ENCODE measurements at regions not wholly inside any gene's neighbourhood (a gene's known extent, or its start where the extent isn't known, plus 50 kb on each side); places are given as distances from the start of the nearest gene placed in this dataset.
A peak's percentile ranks its signal among the peaks of the same experiment; 100 is the strongest.

- no peak for DNase-seq
Observed at GRCh38 chr3:117322866-117323265, 613.3 kb downstream of the TUSC7 start.

- DNase-seq = no peak
Observed at GRCh38 chr3:117346901-117347300, 637.3 kb downstream of the TUSC7 start.

- DNase-seq = no peak
Observed at GRCh38 chr3:117348884-117349283, 639.3 kb downstream of the TUSC7 start.

DNA sequence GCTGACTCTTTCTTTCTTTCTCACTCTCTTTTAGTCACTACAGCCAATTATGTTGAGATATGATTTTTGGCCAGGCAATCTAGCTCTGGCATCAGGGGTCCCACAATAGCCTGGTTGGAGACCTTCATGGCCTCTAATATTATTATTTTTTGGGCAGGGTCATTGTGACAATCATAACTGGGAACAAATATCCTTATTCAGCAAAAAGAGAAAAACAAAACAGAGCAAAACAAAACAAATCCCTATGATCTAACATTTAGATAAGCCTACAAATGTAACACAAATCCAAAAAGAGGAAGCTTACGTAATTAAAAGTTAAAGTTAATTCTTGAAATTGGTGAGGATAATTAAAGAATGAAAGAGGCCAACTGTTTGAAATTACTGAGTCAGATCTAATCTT is 640.0 kb downstream of the TUSC7 start:
- no peak for DNase-seq

DNA sequence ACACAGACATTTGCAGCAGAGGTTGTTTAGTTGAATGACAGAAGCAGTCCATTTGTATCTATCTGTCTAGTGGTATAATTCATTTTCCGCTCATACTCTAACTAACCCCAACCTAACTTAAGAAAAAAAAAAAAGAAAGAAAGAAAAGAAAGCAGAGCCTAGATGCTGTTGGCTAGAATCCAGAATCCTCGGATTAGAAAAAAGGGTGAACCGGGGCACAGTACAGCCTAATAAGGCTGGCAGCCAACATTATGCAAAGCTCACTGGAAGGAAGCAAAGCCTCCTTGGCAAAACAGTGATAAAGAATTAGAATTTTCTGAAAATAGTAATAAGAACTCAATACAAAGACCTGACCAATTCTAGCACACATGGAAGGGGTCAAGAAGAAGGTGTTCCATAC is 640.8 kb downstream of the TUSC7 start:
- DNase-seq = no peak

GRCh38 chr3:117355566-117355965 is 646.0 kb downstream of the TUSC7 start:
- DNase-seq = peak; percentile 2

DNA sequence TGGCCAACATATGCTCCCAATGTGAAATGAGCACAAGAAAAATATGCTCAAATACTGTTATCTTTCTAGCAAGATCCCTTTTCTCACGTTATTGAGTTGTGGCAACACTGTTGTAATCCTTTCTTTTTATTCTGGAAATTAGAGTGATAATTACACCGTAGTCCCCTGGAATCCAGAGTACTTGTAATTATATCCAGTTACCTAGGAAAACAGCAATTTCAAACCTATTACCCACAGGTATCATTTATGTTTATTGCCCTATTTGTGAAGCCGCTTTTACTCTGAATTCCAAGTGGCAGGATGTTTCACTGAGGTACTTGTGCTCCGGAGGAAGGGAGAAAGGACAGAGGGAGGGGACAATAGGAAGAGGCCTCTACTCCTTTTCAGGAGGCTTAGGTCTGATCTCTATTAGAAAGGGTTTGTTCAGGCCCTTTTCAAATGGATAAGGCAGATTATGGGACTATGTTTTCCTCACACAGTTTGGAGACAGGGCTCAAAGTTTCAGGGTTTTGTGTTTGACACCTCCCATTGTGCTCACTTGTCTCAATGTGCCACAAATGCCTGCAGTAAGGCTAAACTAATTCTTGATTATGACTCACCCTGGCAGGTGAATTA is 646.6 kb downstream of the TUSC7 start:
- no peak for DNase-seq

GRCh38 chr3:117358717-117359314 is 649.2 kb downstream of the TUSC7 start:
- DNase-seq = no peak

DNA sequence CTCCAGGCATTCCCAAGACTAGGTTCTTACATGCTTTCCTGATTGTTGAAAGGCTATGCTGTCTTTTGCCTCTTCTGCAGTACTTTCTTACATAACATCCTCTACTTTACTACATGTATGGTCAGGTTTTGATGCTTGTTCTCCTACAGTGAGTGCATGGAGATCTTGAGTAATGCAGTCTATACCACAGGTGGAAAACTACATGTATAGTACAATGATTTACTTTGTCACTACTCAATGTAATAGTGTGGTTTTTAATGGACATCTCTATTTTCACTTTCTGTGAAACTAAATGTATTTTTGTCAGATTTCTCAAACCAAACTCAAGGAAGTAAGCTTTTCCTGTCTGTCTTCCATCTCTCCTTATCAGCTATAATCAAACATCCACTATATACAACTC is 657.0 kb downstream of the TUSC7 start:
- no peak for DNase-seq

DNA sequence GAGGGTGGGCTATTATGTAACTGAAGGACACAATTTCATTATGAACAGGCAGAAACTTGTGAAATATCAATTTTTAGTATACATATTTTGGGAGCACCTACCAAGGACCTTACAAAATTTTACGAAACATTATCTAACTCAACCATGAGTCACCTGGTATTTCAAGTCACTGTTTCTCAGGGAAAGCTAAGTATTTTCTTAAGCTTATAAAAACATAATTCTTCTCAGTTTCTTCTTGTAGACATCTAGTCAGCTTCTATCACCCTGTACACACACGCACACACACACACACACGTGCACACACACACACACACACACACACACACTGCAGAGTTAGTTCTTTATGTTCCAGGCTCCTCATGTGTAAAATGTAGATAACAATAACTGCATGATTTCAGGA is 658.3 kb downstream of the TUSC7 start:
- no peak for DNase-seq

DNA sequence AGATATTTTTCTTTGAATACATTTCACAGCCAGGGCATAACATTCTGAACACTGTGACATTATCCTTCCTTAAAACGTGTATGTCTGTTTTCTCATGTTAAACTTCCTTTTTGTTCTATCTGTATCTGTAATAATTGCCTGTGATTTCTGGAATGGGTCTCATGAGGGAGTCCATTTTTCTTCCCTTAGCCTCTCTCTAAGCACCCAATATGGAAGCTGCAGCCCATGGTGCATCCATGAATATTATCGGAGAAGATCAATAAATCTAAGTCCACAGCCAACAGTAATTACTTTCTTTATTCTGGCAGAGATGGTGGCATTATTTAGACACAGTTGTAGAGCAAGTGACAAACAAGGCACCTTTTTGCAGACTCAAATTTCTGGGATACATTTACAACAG is 671.1 kb downstream of the TUSC7 start:
- DNase-seq = no peak

DNA sequence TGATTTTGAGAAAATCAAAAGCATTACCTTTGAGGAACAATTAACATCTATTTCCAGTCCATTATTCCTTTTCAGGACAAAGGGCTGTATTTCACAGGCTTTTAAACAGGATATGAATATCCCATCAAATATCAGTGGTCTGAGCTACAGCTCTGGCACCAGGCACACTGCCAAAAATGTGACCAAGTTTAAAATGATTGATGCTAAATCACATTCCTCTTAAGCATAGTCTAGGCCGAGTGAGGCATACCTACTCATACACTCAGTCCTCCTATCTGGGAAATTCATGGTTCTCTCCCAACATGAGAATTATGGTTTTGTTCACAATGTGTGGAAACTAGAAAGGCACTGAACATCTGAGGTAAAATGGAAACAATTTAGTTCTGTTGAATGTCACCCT is 683.5 kb downstream of the TUSC7 start:
- no peak for DNase-seq

DNA sequence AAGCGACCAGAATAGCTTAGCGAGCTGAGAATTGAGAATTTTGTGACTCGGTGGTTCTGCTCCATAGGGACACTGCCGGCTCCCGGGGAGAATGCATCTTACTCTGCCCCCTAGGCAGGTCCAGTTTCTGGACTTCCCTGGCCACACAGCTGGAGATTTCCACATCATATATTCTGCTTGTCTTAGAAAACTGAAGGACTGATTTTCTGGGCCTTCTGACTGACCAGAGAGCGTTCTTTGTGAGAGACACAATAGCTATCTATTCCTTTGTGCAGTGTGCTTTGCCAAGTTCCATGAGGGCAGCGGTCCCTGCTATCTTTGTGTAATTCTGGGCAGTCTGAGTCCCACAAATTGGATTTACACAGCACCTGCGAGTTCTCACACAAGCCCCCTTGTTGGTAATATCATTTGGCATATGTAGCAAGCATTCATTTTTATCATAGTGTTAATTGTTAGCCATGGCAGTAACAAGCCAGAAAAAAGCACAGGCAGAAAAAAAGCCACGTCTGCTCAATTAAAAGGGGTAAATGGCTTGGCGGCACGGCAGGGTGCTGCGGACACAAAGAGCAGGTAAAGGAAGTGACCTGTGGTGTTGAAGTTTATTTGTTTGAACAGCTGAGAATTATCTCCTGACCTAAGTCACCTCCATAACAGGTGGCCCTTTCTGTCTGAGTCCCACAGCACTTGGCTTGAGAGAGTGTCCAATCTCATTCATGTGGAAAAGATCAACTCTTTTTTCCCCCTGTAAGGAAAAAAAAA is 688.7 kb downstream of the TUSC7 start:
- DNase-seq = peak; percentile 77

DNA sequence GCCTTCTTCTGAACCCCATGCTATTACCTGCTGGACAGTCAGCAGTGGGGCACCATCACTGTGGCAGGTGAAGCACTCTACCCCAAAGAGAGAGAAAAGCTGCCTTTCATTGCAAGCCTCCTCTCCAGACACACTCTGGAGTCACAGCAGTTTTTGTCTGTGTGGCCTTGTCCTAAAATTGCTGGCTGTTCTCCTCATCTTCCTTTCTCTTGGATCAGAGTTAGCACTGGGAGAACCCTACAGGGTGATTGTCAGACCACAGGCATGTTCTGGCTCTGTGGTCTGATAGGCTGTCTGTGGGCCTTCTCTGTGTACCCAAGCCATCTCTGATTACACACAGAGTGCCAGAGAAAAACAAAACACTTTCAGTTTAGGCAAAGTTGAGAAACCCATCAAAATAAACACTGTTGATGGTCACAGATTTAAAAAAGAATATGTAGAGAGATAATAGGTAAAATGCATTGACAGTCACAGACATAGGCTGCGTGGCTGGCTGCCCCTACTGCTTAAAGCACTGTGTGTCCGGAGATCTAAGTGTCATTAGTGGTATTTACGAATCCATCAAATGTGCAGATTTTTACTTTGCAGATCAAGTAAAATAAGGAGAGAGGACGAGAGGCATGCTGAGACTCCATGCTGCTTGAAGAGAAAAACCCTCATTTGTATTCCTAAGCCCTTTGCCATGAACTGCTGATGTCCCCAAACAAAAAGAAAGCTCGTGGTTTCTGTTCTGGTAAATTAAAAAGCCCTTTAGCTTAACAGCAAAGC is 689.9 kb downstream of the TUSC7 start:
- no peak for DNase-seq

DNA sequence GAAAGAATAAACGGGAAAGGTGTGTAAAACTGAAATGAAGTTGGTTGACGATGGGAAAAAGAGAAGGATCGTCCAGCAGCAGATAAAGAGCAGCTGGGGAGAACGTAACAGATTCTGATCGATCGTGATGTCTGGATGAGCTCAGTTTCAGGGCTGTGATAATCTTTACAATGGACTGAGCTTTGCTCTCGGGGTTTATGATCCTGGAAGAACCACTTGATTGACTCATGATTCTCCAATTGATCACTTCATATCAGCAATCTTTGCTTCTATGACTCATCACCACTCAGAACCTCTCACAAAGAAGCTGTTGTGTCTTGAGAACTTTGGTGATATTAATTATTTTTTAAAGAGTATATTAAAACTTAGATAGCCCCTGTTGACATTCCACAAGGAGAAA is 690.7 kb downstream of the TUSC7 start:
- no peak for DNase-seq

DNA sequence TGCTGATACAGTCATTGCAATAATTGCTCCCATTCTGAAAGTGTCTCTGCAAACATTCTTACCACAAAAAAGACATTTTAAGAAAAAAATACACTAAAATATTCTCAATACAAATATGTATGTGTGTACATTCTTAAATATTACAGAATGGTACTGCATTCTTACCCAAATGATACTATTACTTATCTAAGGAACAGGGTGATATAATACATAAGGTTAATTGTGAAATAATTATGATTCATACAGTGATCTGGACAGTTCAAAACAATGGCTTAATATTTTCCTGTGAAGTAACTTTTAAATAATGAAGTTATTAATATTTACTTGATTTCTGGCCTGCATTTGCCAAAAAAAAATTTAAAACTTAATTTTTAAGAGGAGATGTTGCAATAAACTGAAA is 694.6 kb downstream of the TUSC7 start:
- DNase-seq = no peak

DNA sequence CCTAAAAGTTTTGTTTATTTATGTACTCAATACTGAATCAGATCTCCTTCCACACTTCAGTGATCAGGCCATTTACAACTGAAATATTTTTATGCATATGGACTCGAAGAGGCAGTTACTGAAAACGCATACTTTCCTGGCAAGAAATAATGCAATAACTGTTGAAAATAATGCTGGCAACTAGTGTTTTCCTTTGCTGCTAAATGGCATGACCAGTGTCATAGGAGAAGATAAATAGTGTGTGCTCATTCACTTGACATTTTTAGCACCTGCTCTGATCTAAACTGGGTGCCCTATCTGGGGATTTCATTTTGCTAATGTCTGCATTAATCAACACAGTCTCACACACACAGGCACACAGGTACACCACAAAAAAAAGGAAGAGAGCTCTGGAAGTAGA is 695.2 kb downstream of the TUSC7 start:
- DNase-seq = peak; percentile 54

DNA sequence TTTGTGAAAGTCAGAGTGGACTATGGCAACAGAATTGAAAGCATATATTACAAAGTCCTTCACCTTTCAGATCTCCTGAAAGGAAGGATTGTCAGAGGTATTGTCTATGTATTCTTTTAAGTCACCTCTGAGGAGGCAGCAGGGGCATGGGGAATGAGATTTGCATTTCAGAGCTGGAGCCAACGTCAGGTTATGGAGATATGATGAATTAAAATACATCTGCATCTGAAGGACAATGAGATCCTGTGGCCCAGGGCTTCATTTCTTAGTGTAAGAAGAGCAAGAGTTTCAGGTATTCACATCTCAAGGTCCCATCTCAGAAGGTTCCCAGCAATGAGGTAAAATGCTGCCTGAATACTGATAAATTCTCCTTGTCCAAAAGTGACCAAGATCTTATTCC is 695.8 kb downstream of the TUSC7 start:
- no peak for DNase-seq

DNA sequence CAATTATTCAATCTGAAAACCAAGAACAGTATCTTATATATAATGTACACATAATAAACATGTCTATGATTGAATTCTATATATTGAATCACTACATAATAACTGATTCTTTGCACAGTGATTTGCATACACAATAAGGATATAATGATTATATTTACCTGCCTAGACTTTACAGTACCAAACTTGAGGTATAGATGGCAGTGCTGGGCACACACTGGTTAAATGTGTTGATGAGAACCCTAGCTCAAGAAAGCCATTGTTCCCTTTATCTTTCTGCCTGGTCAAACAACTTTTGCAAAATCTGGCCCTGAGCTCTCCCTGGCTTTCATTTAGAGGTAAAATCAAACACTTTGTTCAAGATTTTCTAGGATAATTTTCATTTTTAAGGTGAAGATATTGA is 697.7 kb downstream of the TUSC7 start:
- DNase-seq = no peak

DNA sequence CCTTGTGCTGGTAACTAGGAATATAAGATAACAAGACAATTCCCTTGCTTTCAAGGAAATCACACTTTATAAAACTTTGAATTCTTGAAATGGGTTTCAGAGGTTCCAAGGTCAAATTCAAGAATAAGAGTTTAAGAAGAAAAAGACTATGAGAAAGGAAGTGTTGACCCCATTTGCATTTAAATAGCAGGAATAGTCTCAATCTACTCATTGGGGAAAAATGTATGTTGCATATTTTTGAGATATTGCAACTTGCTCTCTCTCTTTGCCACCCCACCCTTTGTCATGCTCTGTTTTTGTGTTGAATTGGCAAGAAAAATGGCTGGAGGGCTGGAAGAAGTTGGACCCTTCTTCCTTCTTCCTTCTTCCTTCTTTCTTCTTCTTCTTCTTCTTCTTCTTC is 699.2 kb downstream of the TUSC7 start:
- no peak for DNase-seq

DNA sequence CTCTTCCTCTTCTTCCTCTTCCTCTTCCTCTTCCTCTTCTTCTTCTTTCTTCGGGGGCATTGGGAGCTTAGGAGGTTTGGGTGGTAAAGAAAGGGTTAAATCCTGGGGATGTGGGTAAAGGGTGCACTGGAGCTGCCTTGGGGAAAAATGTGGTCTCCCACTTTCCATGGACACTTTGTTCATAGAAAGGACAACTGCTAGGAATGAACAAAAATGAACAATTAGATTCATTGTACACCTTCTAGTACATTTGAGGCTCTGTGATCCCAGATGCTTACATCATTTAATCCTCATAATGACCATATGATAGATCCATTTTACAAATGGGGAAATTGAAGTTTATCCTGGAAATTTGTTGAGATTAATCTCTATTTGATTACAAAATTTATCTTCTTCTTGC is 699.7 kb downstream of the TUSC7 start:
- no peak for DNase-seq

DNA sequence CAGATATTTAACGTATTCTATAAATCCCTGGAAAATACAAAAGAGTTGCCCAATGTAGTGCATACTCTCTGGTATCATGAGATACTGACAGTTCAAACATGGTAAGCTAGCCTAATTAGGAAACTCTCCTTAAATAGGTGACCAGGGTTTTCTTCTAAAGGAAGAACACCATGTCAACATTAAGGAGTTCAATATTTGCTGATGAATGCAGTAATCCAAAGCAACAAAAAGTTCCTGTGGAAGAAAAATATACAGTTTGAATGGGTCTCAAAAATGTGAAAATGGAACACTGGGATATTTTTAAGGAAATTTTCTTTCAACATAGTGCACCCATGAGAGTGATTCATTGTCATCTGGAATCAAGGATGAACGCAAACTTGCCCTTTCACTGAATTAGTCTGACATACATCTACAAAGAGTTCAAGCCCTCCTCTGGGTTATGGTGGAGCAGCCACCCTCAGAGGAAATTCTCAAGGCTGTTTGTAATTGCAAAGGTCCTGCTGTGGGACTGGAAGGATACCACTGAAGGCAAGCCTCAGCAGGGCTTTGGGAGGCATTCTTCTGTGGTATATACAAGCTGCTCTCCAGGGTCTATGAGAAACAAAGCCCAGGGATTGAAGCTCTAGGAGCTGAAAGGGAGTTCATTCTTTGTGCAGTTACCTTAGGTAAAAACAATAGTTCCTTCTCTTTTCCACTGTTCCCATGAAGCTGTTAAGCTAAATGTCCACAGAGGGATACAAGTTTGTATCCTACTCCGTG is 700.3 kb downstream of the TUSC7 start:
- no peak for DNase-seq

- DNase-seq = no peak
Observed at GRCh38 chr3:117411971-117412370, 702.4 kb downstream of the TUSC7 start.
